Daoy (cell line): ENCODE measurements at regions not wholly inside any gene's neighbourhood (a gene's known extent, or its start where the extent isn't known, plus 50 kb on each side); places are given as distances from the start of the nearest gene placed in this dataset.
"Not testable (repeated sequence)": the region's sequence is repeated elsewhere in the genome, so short reads cannot be mapped to it uniquely, and the experiment has no call there.

ENCODE experiments used
- DNase-seq: peaks from one replicate; pipeline ENCODE4 v3.0.0-alpha.2; 2015; ENCODE audit warnings: low read depth

DNA sequence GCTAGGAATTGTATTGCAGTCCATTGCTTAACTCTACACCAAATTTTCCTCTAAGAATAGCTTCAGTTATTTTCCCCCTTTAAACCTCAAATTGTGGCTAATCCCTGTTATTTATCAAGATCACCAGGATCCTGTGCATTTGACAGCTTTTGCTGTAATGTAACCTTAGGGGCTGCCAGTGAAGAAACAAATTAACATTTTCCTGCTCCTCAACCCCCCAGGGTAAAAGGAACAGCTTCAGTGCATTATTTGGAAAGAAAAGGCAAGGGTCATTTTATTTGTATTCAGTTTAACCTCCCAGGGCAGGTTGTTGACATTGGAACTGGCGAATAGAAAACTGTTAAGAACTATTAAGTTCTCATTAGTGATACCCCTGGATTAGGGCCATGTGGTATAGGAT lies 57.0 kb downstream of the PCDH20 start:
- DNase-seq = no peak

DNA sequence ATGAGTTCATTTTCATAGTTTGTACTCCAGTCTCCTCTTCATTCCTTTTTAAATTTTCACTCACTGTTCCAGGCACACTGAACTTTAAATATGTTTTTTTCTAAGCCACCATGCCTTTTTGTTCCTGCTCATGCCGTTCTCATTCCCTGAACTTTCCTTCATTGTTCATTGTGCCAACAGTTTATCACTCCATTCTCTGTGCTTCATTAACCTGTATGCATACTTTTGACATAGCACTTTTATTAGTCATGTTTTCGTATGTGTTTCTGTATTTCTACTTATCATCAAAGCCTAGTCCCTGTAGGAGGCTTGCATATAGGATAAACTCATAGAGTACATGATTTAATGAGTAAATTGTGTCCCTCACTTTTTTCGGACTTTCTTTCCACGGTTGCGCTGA lies 65.3 kb downstream of the PCDH20 start:
- no peak for DNase-seq

DNA sequence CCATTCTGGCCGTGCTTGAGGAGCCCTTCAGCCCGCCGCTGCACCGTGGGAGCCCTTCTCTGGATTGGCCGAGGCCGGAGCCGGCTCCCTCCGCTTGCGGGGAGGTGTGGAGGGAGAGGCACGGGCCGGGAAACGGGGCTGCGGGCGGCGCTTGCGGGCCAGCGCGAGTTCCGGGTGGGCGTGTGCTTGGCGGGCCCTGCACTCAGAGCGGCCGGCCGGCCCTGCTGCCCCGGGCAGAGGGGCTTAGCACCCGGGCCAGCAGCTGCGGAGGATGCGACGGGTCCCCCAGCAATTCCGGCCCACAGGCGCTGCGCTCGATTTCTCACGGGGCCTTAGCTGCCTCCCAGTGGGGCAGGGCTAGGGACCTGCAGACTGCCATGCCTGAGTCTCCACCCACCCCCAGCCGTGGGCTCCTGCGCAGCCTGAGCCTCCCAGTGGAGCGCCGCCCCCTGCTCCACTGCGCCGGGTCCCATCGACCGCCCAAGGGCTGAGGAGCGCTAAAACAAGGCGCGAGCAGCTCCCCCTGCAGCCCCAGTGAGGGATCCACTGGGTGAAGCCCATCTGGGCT lies 76.5 kb downstream of the PCDH20 start:
- no peak for DNase-seq

DNA sequence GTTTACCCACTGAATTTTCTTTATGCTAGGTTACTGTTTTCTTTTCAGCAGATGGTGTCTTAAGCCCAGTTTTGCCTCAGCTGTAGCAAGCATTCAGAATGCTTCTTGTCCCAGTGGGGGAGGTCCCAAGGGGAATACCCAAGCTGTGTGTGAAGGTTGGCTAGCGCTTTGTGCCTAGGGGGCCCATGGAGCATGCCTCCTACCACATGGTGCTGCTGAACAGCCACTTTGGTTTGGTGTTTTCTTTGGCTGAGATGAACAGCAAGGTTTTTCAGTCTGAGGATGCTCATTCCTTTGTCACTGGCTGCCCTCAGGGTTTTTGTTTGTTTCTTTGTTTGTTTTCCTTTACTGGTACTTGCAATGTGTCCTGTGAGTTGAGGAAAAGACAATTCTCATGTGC lies 99.0 kb downstream of the PCDH20 start:
- no peak for DNase-seq

DNA sequence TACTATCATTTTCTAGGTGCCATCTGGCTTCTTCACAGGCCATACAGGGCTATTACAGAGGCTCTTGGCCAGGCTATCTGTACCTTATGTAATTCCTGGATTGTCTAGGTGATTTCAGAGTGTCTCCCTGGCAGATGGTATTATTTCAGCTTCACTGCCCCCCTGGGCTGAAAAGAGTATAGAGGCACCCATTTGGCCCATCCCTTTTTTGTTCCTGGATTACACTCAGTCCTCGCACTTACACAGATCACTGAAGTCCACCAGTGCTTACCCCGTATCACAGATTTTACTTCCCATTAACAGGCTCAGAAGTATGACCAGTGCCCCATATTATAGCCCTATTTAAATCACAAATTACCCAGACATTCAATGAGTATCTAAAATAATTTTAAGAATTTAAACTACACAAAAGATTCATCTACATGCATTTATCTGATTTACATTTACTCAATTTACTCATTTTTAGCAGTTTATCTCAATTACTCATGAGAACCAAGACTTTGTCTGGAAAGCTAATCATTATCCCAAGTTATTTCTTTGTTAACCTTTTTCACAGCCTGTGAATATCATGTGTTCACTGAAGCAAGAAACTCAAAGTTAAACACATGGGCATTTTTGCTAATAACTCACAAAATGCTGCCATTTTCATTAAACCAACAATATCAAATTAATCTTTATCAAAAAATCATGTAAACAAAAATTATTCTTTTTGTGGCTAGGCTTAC lies 121.0 kb downstream of the PCDH20 start:
- DNase-seq = no peak

DNA sequence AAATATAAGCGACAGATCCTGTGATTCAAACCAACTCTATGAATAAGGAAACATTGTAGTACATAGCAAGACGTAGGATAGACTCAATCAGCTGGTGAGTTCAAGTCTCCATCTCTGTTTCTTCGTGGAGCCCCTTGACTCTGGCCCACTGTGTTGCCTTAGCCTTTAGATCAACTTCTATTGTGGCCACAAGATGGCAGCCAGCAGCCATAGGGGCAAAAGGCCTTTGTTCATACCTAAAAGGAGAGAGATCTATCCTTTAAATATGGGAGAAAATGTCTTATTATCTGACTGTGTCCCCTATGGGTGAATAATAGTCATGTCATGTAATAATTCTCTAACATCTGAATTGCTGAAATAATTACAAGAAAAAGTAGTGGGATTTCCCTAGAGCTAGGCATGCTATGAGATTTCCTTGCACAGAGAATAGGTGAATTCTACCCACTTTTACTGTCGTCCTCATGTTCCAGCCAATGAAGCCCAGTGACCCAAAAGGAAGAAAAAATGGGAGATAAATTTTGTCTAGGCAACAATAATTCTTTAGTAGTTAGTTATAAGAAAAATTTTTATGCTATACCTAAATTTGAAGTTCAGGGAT lies 129.4 kb downstream of the PCDH20 start:
- no peak for DNase-seq

DNA sequence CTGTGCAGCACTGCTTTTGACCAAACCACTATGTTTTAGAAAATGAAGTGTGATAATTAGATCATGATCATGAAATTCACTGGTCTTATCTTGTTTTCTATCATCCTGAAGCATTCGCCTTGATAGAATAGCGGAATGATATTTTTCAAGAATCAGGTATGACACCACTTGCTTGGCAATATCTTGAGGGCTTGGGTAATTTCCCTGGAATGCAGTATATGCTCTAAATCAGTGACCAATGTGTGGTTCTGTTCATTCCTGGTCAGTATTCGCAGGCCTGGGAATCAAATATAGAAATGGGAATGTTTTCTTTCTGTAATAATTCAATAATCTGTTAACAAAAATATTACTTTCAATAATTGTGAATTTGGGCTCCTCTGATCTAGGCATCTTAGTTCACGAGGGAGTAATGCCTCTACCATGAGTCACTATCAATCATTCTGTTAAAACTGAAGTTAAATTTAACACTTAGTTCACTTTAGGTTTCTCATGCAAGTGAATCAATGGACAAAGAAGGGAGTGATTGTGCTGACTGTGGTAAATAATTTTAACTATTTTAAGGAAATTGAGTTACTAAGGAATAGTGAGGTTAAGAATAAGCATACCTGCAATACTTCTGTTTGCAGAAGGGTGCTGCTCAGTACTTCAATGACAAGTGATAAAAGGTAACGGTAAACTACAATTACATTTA lies 137.9 kb downstream of the PCDH20 start:
- no peak for DNase-seq

DNA sequence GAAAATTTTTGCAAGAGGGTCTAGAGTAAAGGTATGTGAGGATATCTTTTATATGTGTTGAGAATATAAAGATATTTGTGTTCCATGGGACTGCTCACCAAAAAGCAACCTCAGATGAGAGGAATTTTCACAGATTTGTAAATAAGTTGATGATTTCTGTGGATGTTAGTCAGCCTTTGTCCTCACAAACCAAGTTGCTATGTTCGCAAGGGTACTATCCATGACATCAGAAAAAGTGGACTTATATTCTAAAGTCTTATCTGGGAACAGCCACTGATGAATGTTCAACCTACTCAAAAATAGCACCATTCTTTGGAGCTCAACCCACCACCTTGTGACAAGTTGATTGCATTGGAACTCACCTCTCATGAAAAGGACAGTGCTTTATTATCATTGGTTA lies 138.6 kb downstream of the PCDH20 start:
- DNase-seq = no peak

DNA sequence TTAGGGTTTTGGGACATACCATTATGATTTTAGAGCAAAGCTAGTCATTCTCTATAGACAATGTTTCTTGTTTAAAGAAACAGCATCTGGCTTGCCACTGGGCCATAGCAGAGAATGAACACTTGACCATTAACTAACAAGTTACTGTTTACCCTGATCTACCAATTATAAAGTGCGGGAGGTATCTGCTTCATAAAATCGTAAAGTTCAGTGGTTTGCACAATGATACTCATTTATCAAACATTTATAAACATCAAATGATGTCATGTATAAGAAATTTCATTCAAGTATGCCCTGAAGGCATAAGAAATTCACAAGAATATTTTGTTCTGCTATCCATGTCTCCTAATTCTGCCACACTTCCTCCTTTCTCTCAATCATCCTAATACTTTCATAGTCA lies 139.2 kb downstream of the PCDH20 start:
- DNase-seq = no peak

DNA sequence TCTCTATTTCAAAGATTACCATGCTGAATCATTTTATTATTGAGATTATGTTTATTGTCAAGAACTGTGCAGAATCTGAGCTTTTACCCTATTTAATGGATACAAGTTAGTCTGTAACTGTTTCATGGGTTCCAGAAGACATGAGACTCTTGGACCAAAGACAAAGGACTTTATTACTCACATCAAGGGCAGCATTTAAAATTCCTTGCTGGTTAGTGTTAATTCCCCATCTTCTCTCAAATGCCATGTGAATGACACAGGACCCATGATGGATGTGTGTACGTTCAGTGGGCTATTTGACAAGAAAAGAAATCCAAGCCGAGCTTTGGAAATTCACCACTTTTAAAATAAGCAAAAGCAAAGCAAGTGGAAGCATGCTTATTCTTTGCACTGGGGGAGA lies 139.9 kb downstream of the PCDH20 start:
- no peak for DNase-seq

DNA sequence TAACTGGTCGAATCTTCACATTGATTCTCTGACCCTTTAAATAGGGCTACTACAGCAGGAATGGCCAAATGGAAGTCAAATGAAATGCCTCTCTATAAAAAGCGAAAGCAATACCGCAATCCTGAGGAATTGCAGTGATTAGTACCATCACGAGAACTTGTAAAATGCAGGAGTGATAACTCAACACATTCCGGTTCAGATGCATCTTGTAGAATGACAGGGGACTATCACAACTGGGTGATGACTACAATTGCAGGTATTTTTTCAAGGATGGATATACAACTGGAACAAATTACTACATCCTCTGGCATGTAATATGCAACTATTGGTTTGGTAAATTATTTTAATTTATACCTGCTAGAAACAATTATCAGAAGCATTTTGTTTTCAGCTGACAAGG lies 140.4 kb downstream of the PCDH20 start:
- DNase-seq = no peak

DNA sequence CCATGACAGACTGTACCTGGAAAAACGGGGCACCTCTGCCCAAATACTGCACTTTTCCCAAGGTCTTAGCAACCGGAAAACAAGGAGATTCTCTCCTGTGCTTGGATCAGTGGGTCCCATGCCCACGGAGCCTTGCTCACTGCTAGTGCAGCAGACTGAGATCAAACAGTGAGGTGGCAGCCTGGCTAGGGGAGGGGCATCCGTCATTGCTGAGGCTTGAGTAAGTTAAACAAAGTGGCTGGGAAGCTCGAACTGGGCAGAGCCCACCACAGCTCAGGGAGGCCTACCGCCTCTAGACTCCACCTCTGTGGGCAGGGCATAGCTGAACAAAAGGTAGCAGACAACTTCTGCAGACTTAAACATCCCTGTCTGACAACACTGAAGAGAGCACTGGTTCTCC lies 148.8 kb downstream of the PCDH20 start:
- not testable (repeated sequence) for DNase-seq

DNA sequence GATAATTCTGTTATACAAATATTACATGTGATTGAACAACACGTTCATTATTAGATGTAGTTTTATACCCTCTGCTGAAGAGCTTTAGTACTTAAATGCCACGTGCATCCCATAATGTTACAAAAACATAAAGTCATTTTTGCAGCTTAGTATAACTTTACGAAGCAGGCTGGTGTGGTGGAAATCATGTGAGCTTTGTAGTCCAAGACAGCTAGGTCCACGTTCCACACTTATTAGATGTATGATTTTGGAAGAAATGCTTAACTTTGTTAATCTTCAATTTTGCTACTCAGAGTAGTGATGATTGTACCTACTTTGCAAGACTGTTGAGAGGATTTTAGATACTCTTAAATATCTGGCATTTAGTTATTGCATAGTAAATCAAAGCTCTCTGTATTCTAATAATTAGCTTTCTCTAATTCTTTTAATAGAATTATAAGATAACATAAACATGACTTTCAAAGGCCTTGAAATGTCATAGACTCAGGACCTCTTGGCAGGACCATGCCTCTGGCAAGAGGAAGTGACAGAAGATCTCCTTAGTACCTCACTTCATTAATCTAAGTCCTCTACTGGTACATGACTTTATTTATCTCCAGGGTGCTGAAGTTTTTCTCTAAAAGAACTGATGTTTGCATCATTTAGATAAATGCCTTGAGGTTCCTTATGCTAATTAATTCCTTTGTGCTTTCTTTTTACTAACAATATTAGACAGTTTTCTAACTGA lies 153.7 kb downstream of the PCDH20 start:
- no peak for DNase-seq

DNA sequence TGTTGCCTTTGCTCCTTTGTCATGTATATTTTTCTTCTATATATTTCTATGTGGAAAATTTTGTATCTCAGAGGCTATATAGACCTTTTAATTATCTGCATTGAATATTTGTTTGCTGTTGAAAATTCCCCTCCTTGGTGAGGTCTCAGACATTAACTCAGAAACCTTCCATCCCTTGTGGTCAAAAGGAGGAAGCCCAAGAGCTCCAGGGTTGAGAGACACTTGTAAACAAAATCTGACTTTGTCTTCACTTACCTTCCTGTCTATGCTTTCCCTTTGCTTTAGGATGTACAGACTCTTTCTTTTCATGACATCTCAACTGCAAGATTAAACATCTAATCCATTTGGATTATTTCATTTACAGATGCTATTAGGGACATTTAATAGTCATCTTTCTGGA lies 157.5 kb downstream of the PCDH20 start:
- DNase-seq = no peak

DNA sequence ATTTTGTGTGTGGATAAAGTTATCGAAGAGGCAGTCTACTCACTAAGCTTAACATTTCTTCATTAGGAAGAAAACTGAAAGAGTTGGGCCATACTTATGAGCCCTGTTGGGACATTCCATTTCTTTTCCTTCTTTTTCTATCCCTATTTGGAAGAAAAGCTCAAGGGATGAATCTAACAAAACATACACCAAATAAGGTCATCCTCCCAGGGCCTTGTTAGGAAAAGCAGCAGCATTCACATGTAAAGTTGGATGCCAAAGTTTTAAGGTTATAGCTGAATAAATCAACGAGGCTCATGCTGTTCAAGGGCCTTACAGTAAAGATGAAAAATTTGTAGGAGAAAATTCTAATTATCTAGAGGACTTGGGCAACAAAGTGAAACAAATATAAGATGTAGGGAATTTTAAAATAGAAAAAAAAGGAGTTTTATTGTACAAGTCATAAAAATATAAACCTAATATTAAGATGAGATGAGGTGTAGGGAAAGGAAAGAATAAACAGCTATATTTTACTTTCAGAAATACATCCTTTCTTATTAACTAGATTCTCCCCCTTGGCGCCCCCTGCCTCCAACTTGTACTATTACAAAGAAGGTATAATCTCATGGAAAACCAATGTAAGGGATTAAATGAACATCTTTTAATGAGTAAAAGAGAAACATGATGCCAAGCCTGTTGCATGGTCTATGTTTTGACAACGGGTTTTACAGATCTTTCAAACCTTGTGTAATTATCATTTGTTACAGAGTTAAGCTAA lies 160.4 kb downstream of the PCDH20 start:
- DNase-seq = no peak

DNA sequence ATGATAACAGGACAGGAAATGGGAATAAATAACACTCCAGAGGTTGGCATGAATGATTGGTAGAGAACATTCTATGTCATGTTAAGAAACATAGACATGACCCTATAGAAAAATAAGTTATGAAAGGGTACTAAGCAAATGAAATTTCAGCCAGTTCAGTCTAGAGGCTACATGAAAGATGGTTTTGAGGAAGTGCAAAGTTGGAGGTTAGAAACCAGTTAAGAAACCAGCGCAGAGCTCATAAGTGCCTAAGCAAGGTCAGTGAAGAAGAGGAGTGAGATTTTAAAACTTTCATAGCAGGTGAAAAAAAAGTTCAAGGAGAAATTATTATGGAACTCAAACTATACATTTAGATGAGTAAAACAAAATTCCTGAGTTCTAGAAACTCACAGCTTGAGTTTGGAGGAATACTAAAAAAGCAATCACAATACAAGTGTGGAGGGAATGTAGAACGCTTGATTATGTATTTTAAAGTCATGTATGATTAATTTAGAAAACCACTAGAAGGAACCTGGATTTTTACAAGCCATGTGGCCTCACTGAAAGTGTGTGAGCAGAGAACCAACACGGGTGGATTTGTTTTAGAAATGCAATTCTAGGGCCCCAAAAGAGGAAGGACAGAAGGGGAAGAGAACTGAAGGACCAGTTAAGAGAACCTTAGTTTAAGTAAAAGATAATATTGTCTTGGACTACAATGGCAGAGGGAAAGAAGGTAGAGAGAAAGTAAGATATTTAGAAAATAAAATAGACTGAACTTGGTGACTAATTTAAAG lies 162.4 kb downstream of the PCDH20 start:
- DNase-seq = no peak

DNA sequence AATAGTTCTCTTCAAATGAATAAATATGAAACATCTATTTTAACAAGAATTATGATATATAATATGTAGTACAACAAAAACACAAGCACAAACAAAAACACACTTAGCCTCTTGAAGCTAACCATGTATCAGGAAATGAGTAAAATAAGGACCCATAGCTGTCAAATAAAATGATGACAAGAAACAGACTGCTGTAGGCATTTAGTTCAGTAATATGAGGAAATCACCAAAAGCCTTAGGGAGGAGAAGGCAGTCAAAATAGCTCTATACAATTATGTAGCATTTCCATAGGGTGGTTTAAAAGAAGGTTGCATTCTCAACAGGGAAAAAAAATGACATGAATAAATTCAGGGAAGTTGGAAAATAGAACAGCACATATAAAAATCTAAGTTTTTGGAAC lies 163.4 kb downstream of the PCDH20 start:
- no peak for DNase-seq

DNA sequence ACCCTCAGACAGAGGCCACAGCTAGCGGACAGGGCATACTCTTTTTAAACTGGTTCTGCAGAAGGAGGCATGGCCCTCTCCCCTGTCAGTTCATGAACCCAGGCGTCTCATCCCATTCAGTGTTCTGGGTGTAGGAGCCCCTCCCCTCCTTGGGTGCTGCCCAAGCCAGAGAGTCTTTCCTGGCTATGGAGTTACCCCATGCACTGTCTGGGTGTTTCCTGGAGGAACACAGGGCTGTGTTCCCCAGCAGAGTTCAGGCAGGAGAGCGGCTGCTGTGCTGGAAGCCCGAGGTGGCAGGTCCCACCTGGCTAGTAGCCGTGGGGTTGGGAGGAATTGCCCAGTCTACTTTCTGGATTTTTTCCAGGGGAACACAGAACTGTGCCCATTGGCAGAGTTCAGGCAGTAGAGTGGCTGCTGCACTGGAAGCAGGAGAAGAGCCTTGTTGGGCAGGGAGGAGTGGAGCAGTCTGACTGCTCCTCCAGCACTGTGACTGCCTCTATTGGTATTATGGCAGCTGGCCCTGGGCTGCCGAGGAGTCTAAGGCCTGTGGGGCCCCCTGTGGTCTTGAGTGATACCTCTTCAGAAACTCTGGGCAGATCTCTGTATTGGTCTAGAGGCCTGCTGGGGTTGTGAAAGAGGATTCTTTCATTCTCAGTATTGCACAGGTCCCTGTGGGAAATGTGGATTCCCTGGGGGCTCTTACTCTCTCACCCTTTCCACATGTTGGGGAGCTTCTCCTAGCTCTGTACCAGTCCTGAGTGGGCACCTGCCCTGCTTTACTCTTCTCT lies 168.3 kb downstream of the PCDH20 start:
- DNase-seq = no peak

DNA sequence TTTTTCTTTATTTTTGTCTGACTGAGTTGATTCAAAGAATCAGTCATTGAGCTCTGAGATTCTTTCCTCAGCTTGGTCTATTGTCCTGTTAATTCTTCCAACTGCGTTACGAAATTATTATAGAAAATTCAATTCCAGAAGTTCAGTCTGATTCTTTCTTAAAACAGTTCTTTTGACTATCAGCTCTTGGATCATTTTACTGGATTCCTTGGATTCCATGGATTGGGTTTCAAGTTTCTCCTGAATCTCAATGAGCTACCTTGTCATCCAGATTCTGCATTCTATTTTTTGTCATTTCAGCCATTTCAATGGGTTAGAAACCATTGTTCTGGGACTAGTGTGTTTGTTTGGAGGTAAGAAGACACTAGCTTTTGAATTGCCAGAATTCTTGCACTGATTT lies 169.3 kb downstream of the PCDH20 start:
- no peak for DNase-seq

DNA sequence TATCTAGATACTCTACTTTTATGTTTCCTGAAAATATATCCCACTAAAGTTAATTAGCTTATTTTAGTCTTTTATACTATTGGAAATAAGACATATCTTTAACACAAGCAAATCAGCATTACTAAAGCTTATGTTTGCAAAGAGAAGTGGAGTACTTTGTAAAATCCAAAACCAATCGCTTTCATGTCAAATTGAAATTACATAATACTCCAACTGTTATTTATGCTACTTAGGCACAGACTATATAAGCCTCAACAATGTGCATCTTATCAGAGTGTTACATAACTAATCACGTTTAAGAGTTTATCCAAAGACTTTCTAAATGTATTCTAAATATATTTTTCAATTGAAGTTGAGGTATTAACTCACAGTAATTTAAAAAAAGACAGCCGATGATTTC lies 200.0 kb downstream of the PCDH20 start:
- no peak for DNase-seq
